Kasumi-1 (cell line): ENCODE measurements at regions not wholly inside any gene's neighbourhood (a gene's known extent, or its start where the extent isn't known, plus 50 kb on each side); places are given as distances from the start of the nearest gene placed in this dataset.
"Not testable (repeated sequence)": the region's sequence is repeated elsewhere in the genome, so short reads cannot be mapped to it uniquely, and the experiment has no call there.

ENCODE experiments used
- DNase-seq, 2 experiments: peaks; one replicate each; lab custom pipeline; 2025; lab: John Stamatoyannopoulos, UW

DNA sequence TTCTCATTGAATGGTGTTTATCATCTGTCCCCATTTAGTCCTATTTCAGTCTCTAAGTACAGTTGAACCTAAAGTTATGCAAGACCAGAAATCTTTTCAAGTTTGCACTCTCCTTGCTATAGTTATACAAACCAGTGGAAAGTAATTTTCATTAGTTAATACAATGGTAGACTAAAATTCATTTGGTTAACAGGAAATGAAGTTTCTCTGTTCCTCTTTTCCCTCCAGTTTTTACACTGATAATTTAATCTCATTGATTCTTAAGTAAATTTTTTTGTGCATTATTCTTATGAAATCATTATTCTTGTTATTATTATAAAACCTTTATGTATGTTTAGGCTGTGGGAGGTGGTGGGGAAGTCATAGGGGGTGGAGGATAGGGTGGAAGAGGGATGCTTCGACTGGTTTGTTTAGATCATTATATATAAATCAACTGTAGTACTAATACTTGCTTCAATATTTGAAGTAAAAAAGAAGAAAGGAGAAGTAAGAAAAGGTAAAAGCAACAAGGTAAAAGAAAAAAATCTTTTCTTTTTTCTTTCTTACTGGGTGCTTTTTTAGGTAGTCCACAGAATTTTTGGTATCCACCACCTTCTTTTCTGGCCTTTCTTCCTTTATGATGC, 104.1 kb downstream of the GPR85 start:
- no peak for DNase-seq

DNA sequence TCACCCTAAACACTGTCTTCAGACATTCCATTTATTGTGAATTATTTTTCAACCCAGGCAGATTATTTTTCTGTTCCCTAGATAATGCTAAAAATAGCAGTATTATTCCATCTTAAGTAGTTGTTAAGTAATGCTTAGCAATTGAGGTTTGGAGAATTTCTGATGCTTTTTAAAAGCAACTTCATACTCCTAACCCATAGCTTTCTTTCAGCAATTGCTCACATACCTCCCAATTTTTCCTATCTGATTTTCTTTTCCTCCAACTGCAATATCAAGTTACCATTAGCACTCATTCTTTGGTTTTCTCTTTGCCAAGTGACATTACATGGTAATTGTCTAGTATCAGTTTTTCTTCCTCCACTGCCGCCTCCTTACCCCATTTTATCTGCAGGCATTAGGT, 104.7 kb downstream of the GPR85 start:
- DNase-seq: no peak

DNA sequence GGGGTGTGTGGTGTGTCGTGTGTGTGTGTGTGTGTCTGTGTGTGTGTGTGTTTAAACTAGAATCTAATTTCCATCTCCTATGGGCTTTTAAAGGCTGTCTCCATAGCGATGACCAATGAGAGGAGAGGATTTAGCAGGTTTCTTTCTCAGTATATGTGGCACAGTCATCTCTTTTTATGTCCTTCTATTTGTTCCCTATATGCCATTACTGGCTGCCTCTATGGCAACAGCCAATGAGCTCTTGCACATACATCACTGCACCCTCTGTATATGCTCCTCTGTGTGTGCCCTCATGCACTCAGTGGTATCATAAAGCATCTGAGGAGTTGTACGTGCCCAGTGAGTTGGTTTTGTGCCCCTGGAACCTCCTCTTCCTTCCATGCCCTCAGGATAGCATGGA, 107.6 kb downstream of the GPR85 start:
- not testable (repeated sequence) for DNase-seq

DNA sequence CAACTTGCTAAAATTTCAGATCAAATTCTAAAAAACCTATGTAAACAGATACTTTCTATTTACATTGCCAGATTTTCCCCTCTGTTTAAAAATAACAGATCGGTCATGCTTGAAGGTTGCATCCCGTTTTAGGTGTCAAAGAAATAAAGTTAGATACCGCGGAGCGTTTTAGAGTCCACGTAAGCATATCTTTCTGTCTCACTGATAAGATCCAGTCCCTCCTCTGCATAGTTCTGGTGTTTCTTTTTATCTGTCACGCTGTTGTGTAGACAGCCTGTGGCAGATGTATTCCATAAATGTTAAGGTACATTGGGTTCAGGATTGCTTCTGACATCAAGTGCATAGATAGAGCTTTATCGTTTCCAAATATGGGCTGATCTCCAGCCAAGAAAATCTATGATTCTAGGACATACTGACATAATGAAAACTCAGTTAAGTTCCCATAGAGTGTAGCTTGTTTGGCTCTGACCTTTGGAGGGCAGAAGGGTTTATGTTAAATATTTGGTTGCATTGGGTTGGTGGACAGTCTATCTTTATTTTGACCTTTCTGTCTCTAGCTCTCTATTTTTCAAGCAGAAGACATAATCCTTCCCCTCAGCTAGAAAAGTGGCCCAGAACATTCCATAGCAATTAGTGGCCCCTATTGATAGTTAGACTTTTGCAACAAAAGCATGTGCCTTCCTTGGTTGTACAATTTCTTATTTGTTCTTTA, 109.2 kb downstream of the GPR85 start:
- DNase-seq: not testable (repeated sequence)

DNA sequence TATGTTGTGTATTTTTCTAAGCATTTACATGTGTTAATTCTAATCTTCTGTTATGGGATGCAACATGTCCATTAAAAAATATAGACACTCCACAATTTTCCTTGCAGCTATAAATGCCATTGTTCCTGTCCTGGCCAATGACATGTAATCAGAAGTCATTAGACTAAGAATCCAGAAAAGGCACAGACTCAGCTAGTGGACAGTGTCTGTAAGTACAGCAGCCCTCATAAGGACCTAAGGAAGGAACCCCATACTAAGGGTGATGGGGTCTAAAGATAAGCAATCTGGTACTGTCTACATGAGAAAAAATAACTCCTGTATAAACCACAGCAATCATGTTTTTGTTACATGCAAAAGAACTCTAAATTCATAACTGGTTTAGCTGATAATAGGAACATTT, 115.9 kb downstream of the GPR85 start:
- peak; percentile 3 to 43 for DNase-seq

DNA sequence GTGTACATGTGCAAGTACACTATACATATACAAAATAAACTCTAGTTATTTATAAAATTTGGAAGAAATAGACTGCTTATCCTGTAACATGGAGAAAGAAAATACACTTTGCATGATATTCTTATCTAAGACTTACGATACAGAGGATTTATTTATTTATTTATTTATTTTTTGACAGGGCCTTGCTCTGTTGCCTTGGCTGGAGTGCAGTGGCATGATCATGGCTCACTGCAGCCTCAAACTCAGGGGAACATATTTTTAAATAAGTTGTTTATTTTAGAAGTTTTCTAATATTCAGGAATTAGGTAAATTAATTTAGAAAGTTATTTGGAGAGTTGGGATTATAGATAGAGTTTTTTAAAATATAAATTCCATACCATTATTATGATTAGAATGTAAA, 116.7 kb downstream of the GPR85 start:
- no peak for DNase-seq

DNA sequence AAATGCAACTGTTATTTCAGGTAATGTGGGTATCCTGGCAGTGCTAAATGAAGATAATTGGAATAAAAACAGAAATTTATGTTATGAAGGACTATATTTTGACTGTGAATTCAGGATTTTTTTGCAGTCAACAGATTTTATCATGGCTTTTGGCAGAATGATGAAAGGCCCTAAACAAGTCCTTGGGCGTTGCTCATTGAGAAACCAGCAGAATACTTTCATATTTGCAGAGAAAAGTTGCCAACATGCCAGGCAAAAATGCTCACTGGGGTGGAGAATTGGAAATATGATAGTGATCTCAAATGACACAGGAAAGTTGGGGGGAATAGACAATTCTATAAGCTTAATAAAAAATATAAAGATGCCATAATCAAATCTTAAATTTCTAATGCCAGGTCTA, 121.1 kb downstream of the GPR85 start:
- DNase-seq: no peak

DNA sequence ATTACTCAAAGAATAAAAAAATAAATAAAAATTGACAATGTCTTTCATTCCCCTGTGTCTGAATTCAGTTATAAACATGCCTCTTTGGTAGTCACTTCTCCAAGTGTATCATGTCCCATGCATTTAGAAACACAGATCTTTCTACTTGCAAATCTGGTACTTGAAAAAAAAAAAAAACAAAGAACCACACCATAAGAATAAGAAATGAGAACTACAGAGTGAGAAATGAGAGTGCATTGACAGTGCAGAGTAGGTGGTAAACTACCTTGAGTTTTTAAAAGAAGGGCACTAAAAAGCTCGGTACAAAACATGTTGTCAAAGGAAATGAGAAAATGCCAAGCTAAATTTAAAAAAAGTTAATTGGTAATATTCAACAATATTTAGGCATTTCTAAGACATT, 123.0 kb downstream of the GPR85 start:
- no peak for DNase-seq

DNA sequence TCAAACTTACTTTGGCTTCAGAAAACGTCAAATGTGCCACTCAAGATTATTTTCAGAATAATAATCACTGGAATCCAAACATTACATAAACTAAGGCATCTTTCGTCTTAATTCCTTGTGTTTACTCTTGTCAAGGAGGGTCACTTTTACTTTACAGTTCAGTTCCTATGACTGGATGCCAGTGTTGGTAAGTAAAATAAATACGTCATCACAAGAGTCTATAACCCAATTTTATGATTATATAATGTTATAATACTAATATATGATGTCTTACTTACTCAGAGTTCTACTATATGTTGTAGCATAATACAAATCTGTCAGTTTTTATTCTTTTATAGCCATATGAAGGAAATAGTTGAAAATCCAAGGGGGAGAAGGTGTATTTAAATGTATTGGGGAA, 123.8 kb downstream of the GPR85 start:
- DNase-seq: no peak

DNA sequence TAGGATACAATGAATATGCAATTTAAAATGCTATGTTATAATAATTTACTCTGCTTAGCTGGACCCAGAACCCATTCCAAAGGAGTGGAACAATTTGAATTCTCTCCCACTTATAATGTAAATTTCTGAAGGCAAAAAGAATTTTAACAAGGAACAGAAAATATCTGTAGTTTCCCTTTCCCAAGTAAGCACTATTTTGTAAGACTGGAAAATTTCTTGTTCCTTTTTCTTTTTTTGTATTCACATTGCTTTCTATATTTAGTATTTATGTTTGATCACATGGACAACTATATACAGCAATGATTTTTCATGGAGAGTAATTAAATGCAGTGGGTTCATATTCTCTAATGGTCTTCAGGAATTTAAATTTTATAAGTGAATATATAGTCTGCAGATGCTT, 127.4 kb downstream of the GPR85 start:
- DNase-seq: no peak

DNA sequence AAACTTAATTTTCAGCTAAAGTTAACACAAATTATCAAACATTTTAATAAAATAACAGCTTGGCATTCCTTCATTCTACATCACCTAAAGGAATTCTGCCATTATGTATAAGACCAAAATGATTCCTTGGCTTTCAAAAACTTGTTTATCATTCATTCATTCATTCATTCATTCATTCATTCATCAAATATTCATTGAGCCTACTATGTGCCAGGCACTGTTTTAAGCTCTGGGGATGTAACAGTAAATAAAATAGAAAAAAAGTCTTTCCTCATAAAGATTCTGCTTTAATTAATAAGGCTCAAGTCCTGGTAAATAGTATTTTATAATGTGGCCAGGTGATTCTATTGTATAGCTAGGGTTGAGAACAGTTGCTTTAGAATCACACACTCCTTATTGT, 127.9 kb downstream of the GPR85 start:
- no peak for DNase-seq

DNA sequence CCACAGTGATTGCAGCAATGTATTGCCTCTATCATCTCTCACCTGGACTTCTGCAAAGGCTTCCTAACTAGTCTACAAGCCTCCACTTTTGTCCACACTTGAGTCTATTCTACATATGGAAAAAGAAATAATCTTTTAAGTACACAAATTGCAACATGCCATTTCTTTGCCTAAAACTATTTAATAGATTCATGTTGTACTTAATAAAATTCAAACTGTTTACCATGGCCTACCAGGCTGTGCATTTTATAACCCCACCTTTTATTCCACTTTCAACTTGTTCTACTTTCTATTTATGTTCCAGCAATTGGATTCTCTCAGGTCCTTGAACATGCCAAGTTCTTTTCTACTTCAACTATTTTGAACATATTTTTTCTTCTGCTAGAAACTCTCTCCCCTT, 128.7 kb downstream of the GPR85 start:
- no peak for DNase-seq

DNA sequence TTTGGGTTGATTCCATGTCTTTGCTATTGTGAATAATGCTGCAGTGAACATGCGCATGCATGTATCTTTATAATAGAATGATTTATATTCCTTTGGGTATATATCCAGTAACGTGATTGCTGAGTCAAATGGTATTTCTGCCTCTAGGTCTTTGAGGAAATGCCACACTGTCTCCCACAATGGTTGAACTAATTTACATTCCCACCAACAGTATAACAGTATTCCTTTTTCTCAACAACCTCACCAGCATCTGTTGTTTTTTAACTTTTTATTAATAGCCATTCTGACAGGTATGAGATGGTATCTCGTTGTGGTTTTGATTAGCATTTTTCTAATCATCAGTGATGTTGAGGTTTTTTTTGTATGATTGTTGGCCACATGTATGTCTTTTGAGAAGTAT, 133.6 kb downstream of the GPR85 start:
- not testable (repeated sequence) for DNase-seq

DNA sequence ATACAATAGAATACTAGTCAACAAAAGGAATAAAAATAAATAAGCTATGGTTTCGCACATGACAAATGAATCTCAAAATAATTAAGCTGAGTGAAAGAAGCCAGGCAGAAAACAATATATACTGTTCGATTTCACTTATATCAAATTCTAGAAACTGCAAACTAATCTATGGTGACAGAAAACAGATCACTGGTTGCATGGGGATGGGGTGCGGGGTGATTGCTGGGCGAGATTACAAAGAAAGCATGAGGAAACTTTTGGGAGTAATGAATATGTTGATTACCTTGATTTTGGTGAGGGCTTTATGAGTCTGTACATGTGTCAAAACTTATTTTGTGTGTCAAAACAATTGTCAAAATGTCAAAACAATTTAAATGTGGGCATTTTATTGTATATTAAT, 135.6 kb downstream of the GPR85 start:
- no peak for DNase-seq

DNA sequence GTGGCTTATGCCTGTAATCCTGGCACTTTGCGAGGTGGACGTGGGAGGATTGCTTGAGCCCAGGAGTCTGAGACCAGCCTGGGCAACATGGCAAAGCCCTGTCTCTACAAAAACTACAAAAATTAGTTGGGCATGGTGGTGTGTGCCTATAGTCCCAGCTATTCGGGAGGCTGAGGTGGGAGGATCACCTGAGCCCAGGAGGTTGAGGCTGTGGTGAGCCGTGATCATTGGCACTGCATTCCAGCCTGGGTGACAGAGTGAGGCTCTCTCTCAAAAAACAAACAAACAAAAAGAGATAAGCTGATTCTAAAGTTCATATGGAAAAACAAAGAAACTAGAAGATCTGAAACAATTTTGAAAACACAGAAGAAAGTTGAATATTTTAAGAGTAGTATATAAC, 136.9 kb downstream of the GPR85 start:
- DNase-seq: not testable (repeated sequence)

DNA sequence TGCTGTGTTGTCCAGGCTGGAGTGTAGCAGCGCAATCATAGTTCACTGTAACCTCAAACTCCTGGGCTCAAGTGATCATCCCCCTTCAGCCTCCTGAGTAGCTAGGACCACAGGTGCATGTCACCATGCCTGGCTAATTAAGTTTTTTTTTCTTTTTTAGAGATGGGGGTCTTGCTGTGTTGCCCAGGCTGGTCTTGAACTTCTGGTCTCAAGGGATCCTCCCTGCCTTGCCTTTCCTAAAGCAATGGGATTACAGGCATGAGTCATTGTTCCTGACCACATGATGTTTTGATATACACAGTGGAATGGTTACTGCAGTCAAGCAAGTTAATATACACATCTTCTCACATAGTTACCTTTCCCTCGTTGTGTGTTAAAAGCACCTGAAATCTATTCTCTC, 140.3 kb downstream of the GPR85 start:
- no peak for DNase-seq

DNA sequence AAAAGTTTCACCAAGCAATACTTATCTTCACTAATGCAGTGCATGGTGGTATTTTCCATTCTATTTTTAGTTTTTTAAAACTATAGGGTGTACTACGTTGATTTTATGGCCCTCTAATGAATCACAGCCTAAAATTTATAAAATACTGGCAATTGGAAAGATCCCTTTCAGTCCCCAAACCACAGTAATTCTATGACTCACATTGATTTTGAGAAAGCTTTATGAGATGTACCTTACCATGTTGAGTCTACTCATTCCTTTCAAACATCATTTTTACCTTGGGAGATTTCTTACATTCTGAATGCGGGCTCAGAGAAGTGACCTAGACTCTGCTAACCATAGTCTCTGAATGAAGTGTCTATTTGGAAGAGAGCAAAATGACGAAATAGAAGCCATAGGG, 141.6 kb downstream of the GPR85 start:
- no peak for DNase-seq

DNA sequence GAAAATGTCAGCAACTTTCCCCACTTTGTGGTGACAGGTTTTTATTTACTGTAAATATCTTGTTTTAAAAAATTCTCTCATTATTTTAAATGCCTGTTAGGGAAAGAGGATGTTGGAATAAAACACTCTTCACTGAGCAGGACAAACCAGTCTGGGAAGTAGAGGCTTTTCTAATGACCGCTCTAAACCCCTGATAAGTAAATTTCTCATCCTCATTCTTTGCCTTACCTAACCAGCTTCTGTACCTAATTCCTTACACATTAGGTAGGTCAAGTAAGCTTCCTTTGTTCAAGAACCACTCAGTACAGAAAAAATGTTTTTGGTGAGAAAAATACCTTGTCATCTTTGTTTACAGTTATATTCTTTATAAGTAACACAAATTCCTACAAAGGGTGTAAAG, 143.6 kb downstream of the GPR85 start:
- DNase-seq: no peak

DNA sequence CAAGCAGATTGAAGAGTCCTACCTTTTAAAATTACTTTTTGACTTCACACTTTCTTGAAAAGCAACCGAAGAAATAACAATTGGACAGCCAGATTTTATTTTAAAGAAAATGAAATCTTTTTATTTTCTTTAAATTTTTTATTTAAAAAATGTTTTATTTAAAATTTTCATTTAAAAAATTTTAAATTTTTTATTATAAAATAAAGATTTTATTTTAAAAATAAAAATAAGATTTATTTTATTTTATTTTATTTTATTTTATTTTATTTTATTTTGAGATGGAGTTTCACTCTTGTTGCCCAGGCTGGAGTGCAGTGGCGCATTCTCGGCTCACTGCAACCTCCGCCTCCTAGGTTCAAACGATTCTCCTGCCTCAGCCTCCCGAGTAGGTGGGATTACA, 144.5 kb downstream of the GPR85 start:
- DNase-seq: not testable (repeated sequence)

DNA sequence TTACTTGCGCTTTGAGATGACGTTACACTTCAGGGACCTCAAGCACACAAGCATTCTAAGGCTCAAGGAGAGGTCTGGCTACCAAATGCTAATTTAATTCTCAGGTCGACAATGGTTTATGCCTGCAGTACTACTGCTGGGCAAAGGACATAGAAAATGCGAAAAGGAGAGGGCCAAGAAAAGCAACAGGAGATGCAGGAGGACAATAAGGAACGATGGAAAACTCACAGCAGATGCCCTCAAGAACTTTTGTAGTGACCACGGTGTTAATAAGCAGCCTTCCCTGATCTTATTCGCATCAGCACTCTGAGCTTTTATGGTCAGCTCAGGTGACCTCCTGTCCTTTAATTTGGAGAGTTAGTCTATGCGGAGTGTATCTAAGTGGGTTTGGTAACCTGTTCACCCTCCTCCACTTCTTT, 146.3 kb downstream of the GPR85 start:
- peak in 1 of 2 experiments; percentile 89 for DNase-seq

DNA sequence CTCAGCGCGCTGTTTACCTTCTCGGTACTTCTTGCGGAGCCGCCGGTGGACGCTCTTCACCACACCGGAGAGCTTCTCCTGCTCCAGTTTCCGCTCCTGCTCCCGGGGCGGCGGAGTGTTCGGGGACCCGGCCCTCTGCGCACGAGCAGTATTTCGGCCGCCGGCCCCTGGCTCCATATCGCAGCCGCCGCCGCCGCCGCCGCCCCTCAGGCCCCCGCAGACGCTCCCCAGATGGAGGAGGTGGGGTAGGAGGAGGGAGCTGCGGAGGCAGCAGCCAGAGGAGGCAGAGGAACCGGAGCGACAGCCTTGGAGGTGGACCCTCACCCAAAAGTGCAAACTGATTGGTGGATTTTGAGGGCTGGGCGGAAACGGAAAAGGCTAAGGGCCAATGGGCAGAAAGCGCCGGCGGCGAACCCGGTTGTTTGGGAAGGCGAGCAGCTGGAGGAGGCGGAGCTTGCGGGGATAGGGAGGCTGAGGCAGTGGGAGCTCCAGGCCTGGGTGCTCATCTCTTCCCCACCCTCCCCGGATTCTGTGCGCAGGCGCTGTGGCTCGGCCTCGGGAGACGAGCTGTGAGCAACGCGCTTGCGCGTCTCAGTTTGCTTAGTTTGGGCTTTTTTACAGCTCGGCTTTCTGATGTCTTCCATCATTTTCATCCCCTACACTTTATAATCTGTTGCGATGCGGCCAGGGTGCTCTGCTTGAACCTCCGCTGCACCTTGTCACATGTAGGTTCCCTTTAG, 146.9 kb downstream of the GPR85 start:
- DNase-seq: peak; percentile 99

DNA sequence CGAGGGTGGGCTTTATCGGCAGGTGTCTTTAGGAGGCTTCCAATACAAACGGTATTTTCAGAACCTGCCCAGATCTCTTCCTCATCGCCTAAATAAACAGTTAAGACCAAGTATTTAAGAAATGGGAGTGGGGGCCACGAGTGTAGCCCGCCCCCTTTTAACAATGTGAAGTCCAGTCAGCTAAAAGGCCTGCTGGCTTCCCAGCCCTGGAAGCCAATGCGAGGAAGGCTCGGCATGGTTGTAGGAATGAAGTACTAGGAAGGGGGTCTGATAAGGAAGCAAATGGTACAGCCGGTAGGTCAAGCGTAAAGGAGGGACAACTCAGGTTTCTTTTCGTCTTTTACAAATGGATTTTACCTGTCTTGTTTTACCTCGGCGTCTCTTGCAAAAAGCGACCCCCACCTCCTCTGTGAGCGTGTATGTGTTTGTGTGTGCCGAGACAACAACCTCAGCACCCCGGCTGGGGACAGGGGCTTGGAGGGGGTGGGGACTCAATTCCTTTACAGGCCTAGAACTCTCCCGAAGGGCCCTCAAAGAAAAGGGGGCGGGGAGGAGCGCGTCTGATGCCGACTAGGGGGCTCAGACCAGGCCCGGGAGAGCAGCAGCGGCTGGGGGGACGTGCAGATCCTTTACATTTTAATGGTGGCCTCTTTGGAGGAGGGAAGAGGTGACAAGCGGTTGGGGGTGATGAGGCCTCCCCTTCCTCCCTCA, 147.6 kb downstream of the GPR85 start:
- peak; percentile 55 to 72 for DNase-seq
